DMS53 treated with DMSO at 0.1 percent for 48 hours (cell line): ENCODE measurements at regions not wholly inside any gene's neighbourhood (a gene's known extent, or its start where the extent isn't known, plus 50 kb on each side); places are given as distances from the start of the nearest gene placed in this dataset.
"Not testable (repeated sequence)": the region's sequence is repeated elsewhere in the genome, so short reads cannot be mapped to it uniquely, and the experiment has no call there.

Experiments used
- DNase-seq: peaks from one replicate; lab custom pipeline; 2025; ENCODE audit not compliant: unreplicated experiment; lab: John Stamatoyannopoulos, UW

- DNase-seq: no peak
These were observed 535.1 kb downstream of the TMEM135 start for GRCh38 chr11:87572881-87573280.

- DNase-seq: no peak
These were observed 522.6 kb downstream of the TMEM135 start for GRCh38 chr11:87560352-87560751.

- not testable (repeated sequence) for DNase-seq
These were observed 522.1 kb downstream of the TMEM135 start for GRCh38 chr11:87559852-87560251.

- DNase-seq: no peak
These were observed 517.4 kb downstream of the TMEM135 start for GRCh38 chr11:87555101-87555500.

- DNase-seq: no peak
These were observed 511.1 kb downstream of the TMEM135 start for GRCh38 chr11:87548797-87549196.

- no peak for DNase-seq
These were observed 508.1 kb downstream of the TMEM135 start for GRCh38 chr11:87545858-87546257.

GRCh38 chr11:87539596-87539995, 501.9 kb downstream of the TMEM135 start:
- no peak for DNase-seq

- DNase-seq: no peak
These were observed 498.8 kb downstream of the TMEM135 start for GRCh38 chr11:87536565-87536964.

- no peak for DNase-seq
These were observed 498.3 kb downstream of the TMEM135 start for GRCh38 chr11:87536016-87536415.

GRCh38 chr11:87535513-87535912, 497.8 kb downstream of the TMEM135 start:
- DNase-seq: no peak

- not testable (repeated sequence) for DNase-seq
These were observed 494.1 kb downstream of the TMEM135 start for GRCh38 chr11:87531835-87532234.

GRCh38 chr11:87529486-87529885, 491.8 kb downstream of the TMEM135 start:
- no peak for DNase-seq

GRCh38 chr11:87528752-87529151, 491.0 kb downstream of the TMEM135 start:
- DNase-seq: no peak

GRCh38 chr11:87523276-87523675, 485.5 kb downstream of the TMEM135 start:
- DNase-seq: no peak

GRCh38 chr11:87518266-87518665, 480.5 kb downstream of the TMEM135 start:
- DNase-seq: no peak

- no peak for DNase-seq
These were observed 479.6 kb downstream of the TMEM135 start for GRCh38 chr11:87517351-87517750.

GRCh38 chr11:87507722-87508121, 470.0 kb downstream of the TMEM135 start:
- not testable (repeated sequence) for DNase-seq

GRCh38 chr11:87506946-87507345, 469.2 kb downstream of the TMEM135 start:
- DNase-seq: not testable (repeated sequence)

- DNase-seq: no peak
These were observed 463.7 kb downstream of the TMEM135 start for GRCh38 chr11:87501388-87501787.

GRCh38 chr11:87494936-87495335, 457.2 kb downstream of the TMEM135 start:
- not testable (repeated sequence) for DNase-seq

GRCh38 chr11:87494026-87494425, 456.3 kb downstream of the TMEM135 start:
- not testable (repeated sequence) for DNase-seq

- no peak for DNase-seq
These were observed 455.8 kb downstream of the TMEM135 start for GRCh38 chr11:87493516-87493915.

GRCh38 chr11:87491381-87491780, 453.6 kb downstream of the TMEM135 start:
- no peak for DNase-seq

GRCh38 chr11:87490671-87491070, 452.9 kb downstream of the TMEM135 start:
- DNase-seq: no peak
